T47D (cell line): ENCODE measurements at regions not wholly inside any gene's neighbourhood (a gene's known extent, or its start where the extent isn't known, plus 50 kb on each side); places are given as distances from the start of the nearest gene placed in this dataset.
"Not testable (repeated sequence)": the region's sequence is repeated elsewhere in the genome, so short reads cannot be mapped to it uniquely, and the experiment has no call there.

ENCODE experiments used
- DNase-seq, 2 experiments: peaks; one replicate each; pipeline versions ENCODE4 v3.0.0 to v3.0.0-alpha.2; 2011 to 2012; ENCODE audit warnings: low read depth in 1 of 2, low spot score in 1 of 2
- JUND ChIP-seq: IDR thresholded peaks from 2 replicates; pipeline ENCODE4 v1.6.1; 2012; ENCODE audit warnings: low read depth
- in situ Hi-C: cut with HindIII; loops from 2 replicates; pipeline ENCODE4 v1.10.0; 2016; ENCODE audit warnings: low sequenced_read_pairs, low pct_unique_long_range_greater_than_20kb

GRCh38 chr1:168832661-168833060, 103.7 kb upstream of the DPT start:
- in situ Hi-C loops, result no loop called here
- DNase-seq, result no peak
- no peak for TF ChIP-seq JUND

DNA sequence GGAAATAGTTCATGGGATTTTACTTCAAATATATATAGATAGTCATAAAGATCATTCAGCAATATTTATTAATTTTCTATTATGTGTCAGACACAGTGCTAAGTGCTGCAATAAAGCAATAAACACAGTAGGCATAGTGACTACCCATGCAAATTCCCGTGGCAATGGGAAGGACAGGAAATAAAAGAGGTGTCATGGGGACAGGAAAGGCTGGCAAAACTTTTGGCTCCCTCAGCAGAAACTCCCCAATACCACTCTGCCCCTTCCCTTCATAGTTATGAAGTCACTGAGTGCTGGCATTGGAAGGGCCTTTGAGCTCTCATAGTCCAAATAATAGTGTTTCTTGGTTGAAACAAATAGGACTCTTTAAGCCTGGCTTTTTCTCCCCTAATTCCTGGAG, 104.4 kb upstream of the DPT start:
- no peak for TF ChIP-seq JUND
- in situ Hi-C loops, result no loop called here
- no peak for DNase-seq

DNA sequence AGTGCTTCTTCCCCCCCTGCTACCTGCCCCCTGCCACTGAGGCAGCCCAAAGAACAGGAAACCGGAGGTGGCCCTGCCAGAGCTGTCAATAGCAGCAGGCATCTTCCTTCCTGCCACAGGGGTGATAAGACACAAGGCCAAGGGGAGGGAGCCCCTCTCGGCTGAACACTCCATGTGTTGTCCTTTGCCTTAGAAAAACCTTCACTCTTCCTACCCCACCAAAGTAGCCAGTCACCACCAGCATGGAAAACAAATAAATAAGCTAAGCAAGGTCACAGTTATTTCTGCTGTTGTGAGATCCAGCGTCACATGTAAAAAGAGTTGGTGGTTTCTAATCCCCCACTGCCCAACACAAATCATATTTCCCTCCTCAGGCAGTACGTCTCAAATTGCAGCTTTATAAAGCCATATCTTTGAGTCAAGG, 104.8 kb upstream of the DPT start:
- TF ChIP-seq JUND, result no peak
- in situ Hi-C loops, result no loop called here
- DNase-seq, result no peak

DNA sequence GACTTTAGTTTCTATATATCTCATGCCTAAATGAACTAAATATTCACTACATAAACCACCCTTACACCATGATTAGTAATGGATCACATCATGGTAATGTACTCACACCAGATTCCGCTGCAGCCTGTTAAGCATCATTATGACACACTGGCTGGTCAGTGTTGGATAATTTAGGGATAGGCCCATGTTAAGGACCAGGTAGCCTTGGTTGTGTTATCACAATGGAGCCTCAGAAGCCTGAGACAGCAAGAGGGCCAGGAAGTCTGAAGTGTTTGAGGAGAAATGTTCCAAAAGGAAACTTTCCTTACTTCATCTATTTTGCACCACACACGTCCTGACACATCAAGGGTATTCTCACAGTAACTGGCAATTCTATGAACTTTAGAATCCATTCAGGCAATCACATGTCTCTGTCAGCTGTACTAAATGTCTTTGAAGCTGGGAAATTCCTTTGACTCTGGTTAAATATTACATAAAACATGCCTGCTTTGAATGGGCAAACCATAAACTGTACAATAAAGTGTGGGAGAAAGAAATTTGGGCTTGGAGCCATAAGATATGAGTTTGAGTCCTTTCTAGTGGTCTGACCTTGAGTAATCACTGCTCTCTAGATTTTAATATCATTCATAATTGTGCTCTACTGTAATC, 105.3 kb upstream of the DPT start:
- in situ Hi-C loops, result no loop called here
- no peak for DNase-seq
- no peak for TF ChIP-seq JUND

- no peak for DNase-seq
- in situ Hi-C loops, result no loop called here
Measured at GRCh38 chr1:168835176-168835575, 106.2 kb upstream of the DPT start.

DNA sequence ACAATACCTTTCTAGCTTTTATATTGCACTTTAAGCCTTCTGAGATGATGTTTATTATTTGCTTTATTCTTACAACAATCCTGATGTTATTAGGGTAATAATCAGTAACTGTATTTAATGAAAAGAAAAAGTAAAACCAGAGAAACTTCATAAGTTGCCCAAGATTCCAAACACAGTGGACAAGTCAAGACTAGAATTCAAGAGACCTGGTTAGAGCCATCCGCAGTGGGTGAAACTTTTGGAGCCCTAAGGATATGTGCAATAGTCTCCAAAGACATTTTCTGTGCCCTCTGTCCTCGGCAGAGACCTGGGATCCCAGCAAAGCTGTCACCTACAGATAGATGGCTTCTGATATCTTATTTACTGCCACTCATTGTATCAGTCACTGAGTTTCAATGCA, 106.8 kb upstream of the DPT start:
- in situ Hi-C loops, result no loop called here
- DNase-seq, result no peak
- TF ChIP-seq JUND, result no peak

More at GRCh38 chr1:168835176-168835575, 106.2 kb upstream of the DPT start:
- TF ChIP-seq JUND, result no peak

DNA sequence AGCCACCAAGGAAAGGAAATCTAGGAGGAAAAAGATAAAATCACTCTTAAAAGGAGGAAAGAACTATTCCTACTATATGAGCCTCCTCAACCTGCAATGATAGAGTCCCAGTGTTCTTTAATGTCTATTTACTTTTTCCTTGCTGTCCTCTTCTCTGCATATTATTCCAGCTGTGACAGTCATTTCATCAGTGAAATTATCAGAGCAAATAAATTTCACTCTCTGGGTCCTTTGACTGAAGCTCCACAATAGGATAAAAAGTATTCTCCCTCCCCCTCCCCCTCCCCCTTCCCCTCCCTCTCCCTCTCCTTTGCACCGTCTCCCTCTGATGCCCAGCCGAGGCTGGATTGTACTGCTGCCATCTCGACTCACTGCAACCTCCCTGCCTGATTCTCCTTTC, 107.5 kb upstream of the DPT start:
- no peak for TF ChIP-seq JUND
- in situ Hi-C loops, result no loop called here
- DNase-seq, result no peak

DNA sequence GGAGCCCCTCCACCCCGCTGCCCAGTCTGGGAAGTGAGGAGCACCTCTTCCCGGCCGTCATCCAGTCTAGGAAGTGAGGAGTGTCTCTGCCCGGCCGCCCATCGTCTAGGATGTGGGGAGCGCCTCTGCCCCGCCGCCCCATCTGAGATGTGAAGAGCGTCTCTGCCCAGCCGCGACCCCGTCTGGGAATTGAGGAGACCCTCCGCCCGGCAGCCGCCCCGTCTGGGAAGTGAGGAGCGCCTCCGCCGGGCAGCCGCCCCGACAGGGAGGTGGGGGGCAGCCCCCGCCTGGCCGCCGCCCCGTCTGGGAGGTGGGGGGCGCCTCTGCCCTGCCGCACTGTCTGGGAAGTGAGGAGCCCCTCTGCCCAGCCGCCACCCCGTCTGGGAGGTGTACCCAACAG, 108.2 kb upstream of the DPT start:
- in situ Hi-C loops, result not testable (repeated sequence)

DNA sequence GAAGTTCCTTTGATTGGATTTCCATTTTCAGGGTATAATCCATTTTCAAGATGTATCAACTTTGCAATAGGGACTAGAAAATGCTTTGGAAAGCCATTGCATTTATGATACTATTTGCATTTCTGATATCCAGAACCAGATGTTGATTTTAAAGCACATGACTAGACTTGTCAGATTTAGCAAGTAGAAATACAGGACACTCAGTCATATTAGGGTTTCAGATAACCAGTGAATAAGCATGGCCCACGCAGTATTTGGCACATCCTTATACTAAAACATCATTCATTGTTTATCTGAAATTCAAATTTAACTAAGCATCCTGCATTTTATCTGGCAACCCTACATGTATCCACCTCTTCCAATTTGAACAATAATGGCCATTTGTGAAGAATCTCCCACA, 113.3 kb upstream of the DPT start:
- in situ Hi-C loops, result no loop called here
- no peak for TF ChIP-seq JUND
- no peak for DNase-seq

More for the DNA sequence above, 108.2 kb upstream of the DPT start:
- DNase-seq, result not testable (repeated sequence)

DNA sequence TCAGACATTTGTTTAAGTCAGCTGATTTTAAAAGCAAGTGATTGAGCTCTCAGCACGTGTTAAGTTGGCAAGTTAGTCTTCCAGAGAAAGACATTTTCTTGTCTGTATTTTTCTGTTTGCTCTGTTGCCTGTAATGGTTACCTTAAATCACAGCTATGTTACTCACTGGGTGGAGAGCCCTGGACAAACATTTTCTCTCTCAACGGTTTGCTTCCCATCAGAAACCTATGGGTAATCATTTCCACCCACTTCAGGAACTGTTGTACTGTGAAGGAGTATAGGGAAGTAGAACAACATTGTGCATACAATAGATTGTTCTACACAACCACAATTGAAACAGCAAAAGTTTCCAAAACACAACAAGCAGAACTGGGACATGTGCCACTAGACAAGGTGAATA, 113.9 kb upstream of the DPT start:
- no peak for TF ChIP-seq JUND
- no peak for DNase-seq
- in situ Hi-C loops, result no loop called here

DNA sequence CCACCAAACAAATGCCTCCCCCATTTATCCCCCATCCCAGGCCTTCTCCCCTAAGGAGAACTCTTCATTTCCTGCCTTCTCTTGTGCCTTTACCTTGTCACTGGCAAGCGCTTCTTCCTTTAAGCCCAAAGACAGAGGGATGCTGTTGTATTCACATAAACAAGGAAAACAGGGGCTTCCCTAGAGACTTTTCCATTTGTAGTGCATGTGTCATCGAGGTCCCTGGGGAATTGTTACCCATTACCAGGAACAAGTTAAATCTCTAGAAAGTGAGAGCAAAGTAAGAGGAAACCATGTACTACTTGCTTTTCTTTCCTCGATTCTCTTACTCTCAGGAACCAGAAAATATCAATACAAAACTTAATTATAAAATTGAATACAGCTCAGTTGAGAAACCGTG, 114.4 kb upstream of the DPT start:
- no peak for DNase-seq
- in situ Hi-C loops, result no loop called here
- no peak for TF ChIP-seq JUND

GRCh38 chr1:168843950-168844349, 114.9 kb upstream of the DPT start:
- in situ Hi-C loops, result no loop called here
- TF ChIP-seq JUND, result no peak
- DNase-seq, result no peak

- in situ Hi-C loops, result no loop called here
- DNase-seq, result peak in 1 of 2 experiments; percentile 63
- no peak for TF ChIP-seq JUND
Measured at GRCh38 chr1:168845140-168845539, 116.1 kb upstream of the DPT start.

GRCh38 chr1:168848051-168848450, 119.0 kb upstream of the DPT start:
- in situ Hi-C loops, result no loop called here
- no peak for DNase-seq
- TF ChIP-seq JUND, result no peak
